ENCODE measurements at regions not wholly inside any gene's neighbourhood (a gene's known extent, or its start where the extent isn't known, plus 50 kb on each side); places are given as distances from the start of the nearest gene placed in this dataset.

- Histone ChIP-seq H2AFZ (ENCODE audit: low read length) (no peak overlapping the region), H3K4me2 (ENCODE audit: extremely low read depth, insufficient read depth, low read length) (no peak overlapping the region), H3K36me3 (ENCODE audit: control insufficient read depth, insufficient read depth, low read length) (no peaks in the 10 kb centered on the region), H3K27me3 (ENCODE audit: control insufficient read depth, insufficient read depth, low read length) (no peaks in the 10 kb centered on the region), H3K79me2 (ENCODE audit: control insufficient read depth, insufficient read depth, low read length) (no peaks in the 10 kb centered on the region), H3K4me3 (replicated peaks in 1 of 4; ENCODE audit: control extremely low read depth in 1 of 4, insufficient read depth in 1 of 4, low read depth in 3 of 4, low read length in 4 of 4) (no peak overlapping the region), H3K27ac (ENCODE audit: insufficient read depth, low read length) (no peak overlapping the region), H3K9me3 (ENCODE audit: control insufficient read depth, insufficient read depth, low read depth, low read length) (no peaks in the 10 kb centered on the region), H4K20me1 (ENCODE audit: control insufficient read depth, extremely low read depth, insufficient read depth, low read length) (no peaks in the 10 kb centered on the region), H3K4me1 (ENCODE audit: control insufficient read depth, extremely low read depth, insufficient read depth, low read length) (no peaks in the 10 kb centered on the region), H3K9ac (ENCODE audit: insufficient read depth, low read length) (no peak overlapping the region)
- TF ChIP-seq CTCF (conservative IDR thresholded peaks at IDR 0.05 in 1 of 2, IDR thresholded peaks at IDR 0.05 in 1 of 2; ENCODE audit: low read depth in 1 of 2, low read length in 2 of 2) (no peak), EZH2 (IDR thresholded peaks at IDR 0.05; ENCODE audit: low read length, missing control alignments) (no peak)
- no peak for DNase-seq (ENCODE audit: low read depth in 2 of 2)
These were observed 1028.7 kb downstream of the TYW1 start for GRCh38 chr7:68025369-68025768.

- no peaks in the 10 kb centered on the region for H3K36me3 ChIP-seq (ENCODE audit: control insufficient read depth, insufficient read depth, low read length)
- H3K4me1 ChIP-seq (ENCODE audit: control insufficient read depth, extremely low read depth, insufficient read depth, low read length): no peaks in the 10 kb centered on the region
- no peak for TF ChIP-seq CTCF (conservative IDR thresholded peaks at IDR 0.05 in 1 of 2, IDR thresholded peaks at IDR 0.05 in 1 of 2; ENCODE audit: low read depth in 1 of 2, low read length in 2 of 2)
- no peak for TF ChIP-seq EZH2 (IDR thresholded peaks at IDR 0.05; ENCODE audit: low read length, missing control alignments)
- H3K9ac ChIP-seq (ENCODE audit: insufficient read depth, low read length): no peak overlapping the region
- H3K9me3 ChIP-seq (ENCODE audit: control insufficient read depth, insufficient read depth, low read depth, low read length): no peaks in the 10 kb centered on the region
- H3K4me2 ChIP-seq (ENCODE audit: extremely low read depth, insufficient read depth, low read length): no peak overlapping the region
- no peaks in the 10 kb centered on the region for H3K79me2 ChIP-seq (ENCODE audit: control insufficient read depth, insufficient read depth, low read length)
- H3K27ac ChIP-seq (ENCODE audit: insufficient read depth, low read length): no peak overlapping the region
- no peak for DNase-seq (ENCODE audit: low read depth in 2 of 2)
- no peaks in the 10 kb centered on the region for H3K27me3 ChIP-seq (ENCODE audit: control insufficient read depth, insufficient read depth, low read length)
- no peaks in the 10 kb centered on the region for H4K20me1 ChIP-seq (ENCODE audit: control insufficient read depth, extremely low read depth, insufficient read depth, low read length)
- H2AFZ ChIP-seq (ENCODE audit: low read length): no peak overlapping the region
- no peak overlapping the region for H3K4me3 ChIP-seq (replicated peaks in 1 of 4; ENCODE audit: control extremely low read depth in 1 of 4, insufficient read depth in 1 of 4, low read depth in 3 of 4, low read length in 4 of 4)
These were observed 1033.9 kb downstream of the TYW1 start for GRCh38 chr7:68030530-68030929.

GRCh38 chr7:68031180-68031943, 1034.7 kb downstream of the TYW1 start:
- Histone ChIP-seq H4K20me1 (ENCODE audit: control insufficient read depth, extremely low read depth, insufficient read depth, low read length) (no peaks in the 10 kb centered on the region), H3K27me3 (ENCODE audit: control insufficient read depth, insufficient read depth, low read length) (no peaks in the 10 kb centered on the region), H3K79me2 (ENCODE audit: control insufficient read depth, insufficient read depth, low read length) (no peaks in the 10 kb centered on the region), H3K4me3 (replicated peaks in 1 of 4; ENCODE audit: control extremely low read depth in 1 of 4, insufficient read depth in 1 of 4, low read depth in 3 of 4, low read length in 4 of 4) (no peak overlapping the region), H3K4me1 (ENCODE audit: control insufficient read depth, extremely low read depth, insufficient read depth, low read length) (no peaks in the 10 kb centered on the region), H3K27ac (ENCODE audit: insufficient read depth, low read length) (no peak overlapping the region), H3K4me2 (ENCODE audit: extremely low read depth, insufficient read depth, low read length) (no peak overlapping the region), H3K9me3 (ENCODE audit: control insufficient read depth, insufficient read depth, low read depth, low read length) (no peaks in the 10 kb centered on the region), H2AFZ (ENCODE audit: low read length) (no peak overlapping the region), H3K36me3 (ENCODE audit: control insufficient read depth, insufficient read depth, low read length) (no peaks in the 10 kb centered on the region), H3K9ac (ENCODE audit: insufficient read depth, low read length) (no peak overlapping the region)
- no peak for TF ChIP-seq CTCF (conservative IDR thresholded peaks at IDR 0.05 in 1 of 2, IDR thresholded peaks at IDR 0.05 in 1 of 2; ENCODE audit: low read depth in 1 of 2, low read length in 2 of 2)
- TF ChIP-seq EZH2 (IDR thresholded peaks at IDR 0.05; ENCODE audit: low read length, missing control alignments): no peak
- no peak for DNase-seq (ENCODE audit: low read depth in 2 of 2)

Measured in fibroblast of lung (primary cell).